ENCODE measurements at regions not wholly inside any gene's neighbourhood (a gene's known extent, or its start where the extent isn't known, plus 50 kb on each side); places are given as distances from the start of the nearest gene placed in this dataset.

- DNase-seq: no peak
- 69 to 71% methylated on average over 2 of the region's 2 CpGs for WGBS, 2 donors
- FAIRE-seq: no peak
- TF ChIP-seq, protein P1, sequence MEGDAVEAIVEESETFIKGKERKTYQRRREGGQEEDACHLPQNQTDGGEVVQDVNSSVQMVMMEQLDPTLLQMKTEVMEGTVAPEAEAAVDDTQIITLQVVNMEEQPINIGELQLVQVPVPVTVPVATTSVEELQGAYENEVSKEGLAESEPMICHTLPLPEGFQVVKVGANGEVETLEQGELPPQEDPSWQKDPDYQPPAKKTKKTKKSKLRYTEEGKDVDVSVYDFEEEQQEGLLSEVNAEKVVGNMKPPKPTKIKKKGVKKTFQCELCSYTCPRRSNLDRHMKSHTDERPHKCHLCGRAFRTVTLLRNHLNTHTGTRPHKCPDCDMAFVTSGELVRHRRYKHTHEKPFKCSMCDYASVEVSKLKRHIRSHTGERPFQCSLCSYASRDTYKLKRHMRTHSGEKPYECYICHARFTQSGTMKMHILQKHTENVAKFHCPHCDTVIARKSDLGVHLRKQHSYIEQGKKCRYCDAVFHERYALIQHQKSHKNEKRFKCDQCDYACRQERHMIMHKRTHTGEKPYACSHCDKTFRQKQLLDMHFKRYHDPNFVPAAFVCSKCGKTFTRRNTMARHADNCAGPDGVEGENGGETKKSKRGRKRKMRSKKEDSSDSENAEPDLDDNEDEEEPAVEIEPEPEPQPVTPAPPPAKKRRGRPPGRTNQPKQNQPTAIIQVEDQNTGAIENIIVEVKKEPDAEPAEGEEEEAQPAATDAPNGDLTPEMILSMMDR (IDR thresholded peaks at IDR 0.05): no peak
- Histone ChIP-seq H3K36me3 (no peaks in the 10 kb centered on the region), H3K27ac (no peak overlapping the region), H3K9me3 (no peaks in the 10 kb centered on the region), H3K27me3 (no peaks in the 10 kb centered on the region), H3K4me3 (no peak overlapping the region), H3K4me1 (no peaks in the 10 kb centered on the region)
- intact Hi-C loops (cut with DNase I): no loop called here
- ATAC-seq: no peak
Observed at GRCh38 chr14:37848985-37849621, 253.7 kb downstream of the TTC6 start.

GRCh38 chr14:37851054-37851453, 255.6 kb downstream of the TTC6 start:
- DNase-seq (no peak), FAIRE-seq (no peak), ATAC-seq (no peak)
- no peaks in the 10 kb centered on the region for H3K4me1 ChIP-seq
- H3K9me3 ChIP-seq: no peaks in the 10 kb centered on the region
- intact Hi-C loops (cut with DNase I): no loop called here
- no peaks in the 10 kb centered on the region for H3K36me3 ChIP-seq
- H3K4me3 ChIP-seq: no peak overlapping the region
- H3K27ac ChIP-seq: no peak overlapping the region
- TF ChIP-seq, protein P1 (IDR thresholded peaks at IDR 0.05): no peak
- 71 to 78% methylated on average over 1 of the region's 1 CpG for whole genome bisulfite sequencing, 2 donors
- H3K27me3 ChIP-seq: no peaks in the 10 kb centered on the region

DNA sequence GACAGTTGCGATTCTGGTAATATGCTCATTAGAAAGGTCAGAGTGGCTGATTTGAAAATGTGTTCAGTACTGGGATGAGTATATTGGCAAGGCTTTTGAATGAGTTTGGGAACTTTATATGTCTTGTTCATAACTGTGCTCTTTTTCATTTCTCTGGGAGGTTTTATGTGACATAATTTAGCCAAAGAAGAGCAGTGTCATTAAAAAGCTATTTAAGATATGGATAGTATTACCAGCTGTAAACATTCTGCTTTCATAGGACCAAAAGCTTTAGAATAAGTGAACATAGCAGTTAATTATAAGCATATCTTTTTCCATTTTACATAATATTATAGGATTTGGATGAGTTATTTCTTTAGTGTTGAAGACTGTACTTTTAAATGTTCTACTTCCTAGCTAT, 260.4 kb downstream of the TTC6 start:
- FAIRE-seq: no peak
- no peaks in the 10 kb centered on the region for H3K27me3 ChIP-seq
- H3K27ac ChIP-seq: no peak overlapping the region
- H3K4me1 ChIP-seq: no peaks in the 10 kb centered on the region
- no peak for DNase-seq
- H3K36me3 ChIP-seq: no peaks in the 10 kb centered on the region
- no peak for ATAC-seq
- H3K4me3 ChIP-seq: no peak overlapping the region
- WGBS, 2 donors: 67 to 73% methylated on average over 1 of the region's 1 CpG
- H3K9me3 ChIP-seq: no peaks in the 10 kb centered on the region
- intact Hi-C loops (cut with DNase I): no loop called here
- TF ChIP-seq, protein P1 (IDR thresholded peaks at IDR 0.05): no peak

GRCh38 chr14:37857774-37858266, 262.4 kb downstream of the TTC6 start:
- H3K27me3 ChIP-seq: no peaks in the 10 kb centered on the region
- FAIRE-seq (no peak), DNase-seq (no peak), ATAC-seq (no peak)
- no peak overlapping the region for H3K4me3 ChIP-seq
- no peaks in the 10 kb centered on the region for H3K36me3 ChIP-seq
- TF ChIP-seq, protein P1 (IDR thresholded peaks at IDR 0.05): no peak
- no peak overlapping the region for H3K27ac ChIP-seq
- intact Hi-C loops (cut with DNase I): no loop called here
- no peaks in the 10 kb centered on the region for H3K9me3 ChIP-seq
- H3K4me1 ChIP-seq: no peaks in the 10 kb centered on the region
- 61 to 81% methylated on average over 2 of the region's 2 CpGs for WGBS, 2 donors

DNA sequence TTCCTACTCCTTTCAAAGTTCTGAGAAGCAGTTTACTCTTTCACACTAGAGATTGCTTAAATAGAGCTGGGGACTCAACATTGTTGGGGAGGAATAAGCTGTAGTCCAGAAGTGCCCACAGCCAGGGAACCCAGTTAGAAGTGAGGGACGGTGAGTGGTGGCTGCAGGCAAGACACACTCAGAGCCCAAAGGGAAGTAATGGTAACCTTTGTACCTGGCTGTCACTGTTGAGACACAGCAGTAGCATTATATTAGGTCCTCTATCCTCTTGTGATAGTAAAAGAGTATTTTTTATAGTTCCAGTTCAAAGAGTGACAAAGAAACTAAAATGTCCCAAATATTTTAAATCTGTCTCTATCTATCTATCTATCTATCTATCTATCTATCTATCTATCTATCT, 263.3 kb downstream of the TTC6 start:
- Histone ChIP-seq H3K27me3 (no peaks in the 10 kb centered on the region), H3K27ac (no peak overlapping the region), H3K4me3 (no peak overlapping the region), H3K9me3 (no peaks in the 10 kb centered on the region), H3K36me3 (no peaks in the 10 kb centered on the region), H3K4me1 (no peaks in the 10 kb centered on the region)
- WGBS, 2 donors: 60 to 81% methylated on average over 1 of the region's 1 CpG
- intact Hi-C loops (cut with DNase I): no loop called here
- DNase-seq (no peak), ATAC-seq (no peak), FAIRE-seq (no peak)
- TF ChIP-seq, protein P1 (IDR thresholded peaks at IDR 0.05): no peak
